Activated CD4-positive, alpha-beta T cell treated with anti-CD3 and anti-CD28 coated beads for 48 hours (primary cell): ENCODE measurements at regions not wholly inside any gene's neighbourhood (a gene's known extent, or its start where the extent isn't known, plus 50 kb on each side); places are given as distances from the start of the nearest gene placed in this dataset.
"Not testable (repeated sequence)": the region's sequence is repeated elsewhere in the genome, so short reads cannot be mapped to it uniquely, and the experiment has no call there.

Experiments used
- DNase-seq: peaks from one replicate; pipeline ENCODE4 v3.0.0-alpha.2; 2020

- DNase-seq = no peak
Observed at GRCh38 chr18:75884728-75885127, 457.2 kb upstream of the SMIM21 start.

GRCh38 chr18:75880925-75881504, 453.5 kb upstream of the SMIM21 start:
- no peak for DNase-seq

DNA sequence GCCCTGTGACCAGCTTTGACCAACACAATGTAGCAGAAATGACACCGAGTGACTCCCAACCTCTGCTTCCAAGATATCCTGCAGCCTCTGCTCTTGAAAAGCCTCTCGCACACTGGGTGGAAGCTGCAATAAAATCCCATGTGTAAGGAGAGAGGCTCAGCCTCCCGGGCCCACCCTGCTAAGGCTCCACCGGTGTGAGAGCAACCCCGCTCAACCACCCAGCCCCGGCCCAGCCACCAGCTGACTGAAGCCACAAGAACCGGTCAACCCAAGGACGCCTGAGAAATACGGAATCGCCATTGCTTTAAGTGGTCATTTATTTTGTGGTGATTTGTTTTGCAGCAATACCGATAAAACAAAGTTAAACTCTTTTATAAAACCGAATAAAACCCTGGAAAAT, 452.8 kb upstream of the SMIM21 start:
- DNase-seq = no peak

DNA sequence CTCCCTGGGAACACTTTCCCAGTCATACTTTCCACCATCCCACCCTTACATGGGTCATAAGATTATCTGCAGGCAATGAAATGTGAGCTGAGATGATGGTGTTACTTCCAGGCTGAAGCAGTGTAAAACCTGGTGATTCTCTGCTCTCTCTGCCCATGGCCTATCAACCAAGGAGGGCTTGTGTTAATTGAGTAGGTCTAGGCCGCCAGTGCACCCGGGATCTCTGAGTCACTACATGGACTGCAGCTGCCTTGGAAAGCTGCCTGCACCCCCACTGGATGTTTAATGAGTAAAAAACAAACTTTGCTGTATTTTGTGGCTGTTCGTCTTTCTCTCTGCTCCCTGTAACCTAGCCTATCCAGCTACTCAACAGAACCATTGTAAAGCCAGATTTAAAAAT, 451.7 kb upstream of the SMIM21 start:
- DNase-seq = no peak

GRCh38 chr18:75875559-75875958, 448.1 kb upstream of the SMIM21 start:
- DNase-seq = no peak

- DNase-seq = no peak
Observed at GRCh38 chr18:75874401-75875089, 447.0 kb upstream of the SMIM21 start.

DNA sequence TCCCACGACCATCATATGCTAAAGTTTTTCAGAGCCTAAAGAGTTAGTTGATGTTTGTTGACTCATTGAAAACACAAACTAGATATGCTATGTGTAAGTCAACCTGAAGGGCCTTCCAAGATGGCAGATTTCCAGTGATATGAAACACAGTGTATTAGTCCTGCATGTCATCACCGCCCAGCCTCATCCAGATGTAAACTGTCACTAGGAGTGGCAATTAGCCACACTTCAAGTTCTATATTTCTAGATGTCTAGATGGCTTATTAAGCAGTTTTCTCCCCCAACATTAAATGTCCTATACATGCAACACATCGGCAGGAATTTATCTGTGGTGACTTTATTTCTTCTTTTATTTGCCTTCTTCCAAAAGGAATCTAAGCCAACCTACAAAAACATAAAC, 444.1 kb upstream of the SMIM21 start:
- no peak for DNase-seq

DNA sequence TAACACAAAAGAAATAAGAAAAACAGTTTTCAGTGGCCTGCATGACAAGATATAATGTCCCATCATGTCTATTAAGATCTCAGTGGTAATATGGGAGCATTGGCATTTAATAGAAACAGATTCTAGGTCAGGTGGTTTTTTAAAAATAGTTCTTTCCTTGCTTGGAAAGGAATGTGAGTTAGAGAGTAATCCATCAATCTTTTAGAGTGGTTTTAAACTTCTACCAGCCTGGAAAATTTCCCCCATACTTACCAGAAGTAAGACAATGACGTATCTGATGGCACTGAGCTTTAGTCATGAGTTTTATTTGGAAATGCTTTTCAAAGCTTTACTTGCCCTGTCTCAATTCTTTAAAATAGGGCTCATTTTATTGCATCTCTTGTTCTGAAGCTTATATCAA, 441.7 kb upstream of the SMIM21 start:
- DNase-seq = no peak

DNA sequence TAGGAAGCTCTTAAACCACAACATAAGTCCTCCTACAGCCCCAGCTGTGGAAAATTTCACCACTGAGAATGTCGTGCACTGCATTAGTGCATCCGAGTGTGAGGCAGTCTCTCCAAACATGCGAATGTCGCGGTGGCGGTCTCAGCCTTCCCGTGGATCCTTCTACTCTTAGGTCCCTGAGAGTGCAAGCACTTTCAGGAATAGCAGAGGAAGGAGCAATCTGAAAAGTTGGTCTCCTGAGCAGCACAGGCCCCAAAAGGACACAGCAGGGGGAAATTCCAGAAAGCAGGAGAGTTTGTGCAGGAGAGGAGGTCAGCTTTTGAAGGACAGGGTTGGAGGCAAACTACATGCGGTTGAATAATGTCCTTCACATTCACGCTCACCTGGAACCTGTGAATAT, 440.5 kb upstream of the SMIM21 start:
- DNase-seq = no peak

DNA sequence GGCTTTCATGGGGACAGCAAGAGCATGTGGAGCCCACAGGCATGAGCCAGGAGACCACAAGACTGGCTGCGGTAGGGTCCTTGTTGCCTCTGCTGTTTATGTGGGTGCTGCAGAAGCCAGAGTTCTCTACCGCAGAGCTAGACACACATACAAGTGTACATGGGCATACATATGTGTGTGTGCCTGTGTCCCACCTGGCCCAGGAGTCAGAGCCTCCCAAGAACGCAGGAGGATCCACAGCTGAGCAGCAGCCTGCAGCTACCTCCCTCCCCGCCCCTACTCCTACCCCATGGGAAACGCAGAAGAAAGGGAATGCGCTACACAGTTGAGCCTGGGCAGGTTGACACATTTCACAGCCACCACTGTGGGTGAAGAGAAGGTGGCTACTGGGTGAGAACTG, 438.1 kb upstream of the SMIM21 start:
- DNase-seq = no peak

DNA sequence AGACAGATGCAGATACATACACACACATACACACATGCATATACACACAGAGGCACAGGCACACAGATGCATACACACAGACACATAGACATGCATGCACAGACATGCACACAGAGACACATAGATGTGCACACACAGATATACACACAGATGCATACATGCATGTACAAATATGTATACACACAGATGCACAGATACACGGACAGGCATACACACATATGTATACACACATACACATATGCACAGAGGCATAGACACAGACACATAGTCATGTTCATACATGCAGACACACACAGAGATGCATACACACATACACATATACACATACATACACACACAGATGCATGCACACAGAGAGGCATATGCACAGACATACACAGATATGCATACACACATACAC, 437.3 kb upstream of the SMIM21 start:
- no peak for DNase-seq

DNA sequence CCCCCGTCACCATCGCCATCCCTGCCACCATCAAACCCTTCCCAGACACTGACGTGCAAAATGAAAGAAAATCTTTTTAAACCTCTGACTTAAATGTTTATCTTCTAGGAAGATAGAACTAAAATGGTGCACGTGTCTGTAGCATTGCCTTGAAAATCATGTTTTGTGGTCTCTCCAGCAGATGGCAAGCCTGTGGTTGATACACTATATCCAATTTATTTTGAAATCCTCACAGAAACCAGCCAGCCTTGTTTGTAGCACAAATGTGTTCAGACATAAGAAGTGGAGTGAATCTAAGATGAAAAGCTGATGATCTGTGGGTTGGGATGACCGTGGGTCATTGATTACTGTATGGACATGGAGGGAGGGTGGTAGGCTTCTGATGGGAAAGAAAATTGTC, 436.2 kb upstream of the SMIM21 start:
- DNase-seq = no peak

GRCh38 chr18:75862458-75862857, 435.0 kb upstream of the SMIM21 start:
- DNase-seq = no peak

GRCh38 chr18:75860166-75860565, 432.7 kb upstream of the SMIM21 start:
- no peak for DNase-seq

DNA sequence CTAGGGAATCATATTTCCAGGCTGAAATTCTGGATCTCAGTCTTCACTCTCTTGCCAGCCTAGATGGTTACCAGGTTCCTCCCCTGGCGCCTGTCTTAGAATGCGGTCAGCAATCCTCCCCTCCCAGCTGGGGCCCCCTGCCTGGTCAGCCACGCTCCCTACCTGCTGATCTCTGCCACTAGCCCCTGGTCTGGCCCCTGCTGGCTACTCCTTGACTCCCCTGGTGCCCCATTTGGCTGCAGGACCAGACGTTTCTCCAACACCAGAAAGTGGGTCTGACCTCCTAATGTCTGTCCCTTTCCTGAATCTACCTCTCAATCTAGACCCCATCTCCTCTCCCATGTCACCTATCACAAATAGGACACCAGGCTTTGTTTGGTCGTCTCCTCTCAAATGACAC, 432.0 kb upstream of the SMIM21 start:
- DNase-seq = no peak

GRCh38 chr18:75858754-75859153, 431.3 kb upstream of the SMIM21 start:
- no peak for DNase-seq

GRCh38 chr18:75857558-75857957, 430.1 kb upstream of the SMIM21 start:
- no peak for DNase-seq

GRCh38 chr18:75854808-75855207, 427.3 kb upstream of the SMIM21 start:
- DNase-seq = no peak

DNA sequence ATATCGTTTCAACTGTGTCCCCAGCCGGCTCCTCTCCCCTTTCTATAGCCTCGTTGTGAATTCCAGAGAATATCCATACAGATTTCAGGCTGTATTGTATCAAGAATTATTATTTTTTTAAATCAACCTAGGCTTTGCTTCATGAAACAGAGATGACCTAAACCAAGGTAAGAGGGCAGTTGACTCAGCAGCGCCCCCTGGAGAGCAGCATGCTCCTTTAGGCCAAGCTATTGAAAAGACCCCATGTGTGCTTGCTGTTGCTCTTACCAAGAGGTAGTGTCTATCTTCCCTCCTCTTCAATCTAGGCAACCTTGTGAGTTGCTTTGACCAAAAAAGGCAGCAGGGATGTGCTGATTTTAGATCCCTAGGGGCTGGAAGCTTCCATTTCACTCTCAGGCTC, 426.7 kb upstream of the SMIM21 start:
- DNase-seq = peak; percentile 48

DNA sequence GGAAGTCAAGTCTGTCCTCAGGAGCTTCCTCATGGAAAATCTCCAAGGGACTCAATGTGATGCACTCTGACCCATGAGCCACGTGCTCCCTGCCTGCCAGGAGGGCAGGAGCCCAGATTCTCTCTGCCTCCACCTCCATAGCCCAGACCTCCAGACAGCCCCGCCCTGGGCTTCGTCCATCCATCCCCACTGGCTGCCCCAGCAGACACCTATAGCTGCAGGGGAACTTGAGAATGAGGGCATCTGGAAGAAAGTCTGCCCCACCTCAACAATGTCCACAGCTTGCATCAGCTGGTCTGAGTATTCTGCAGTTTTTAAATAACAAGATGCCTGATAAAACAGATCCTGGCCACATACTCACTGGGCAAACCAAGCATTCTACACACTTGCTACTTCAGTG, 418.8 kb upstream of the SMIM21 start:
- DNase-seq = no peak

DNA sequence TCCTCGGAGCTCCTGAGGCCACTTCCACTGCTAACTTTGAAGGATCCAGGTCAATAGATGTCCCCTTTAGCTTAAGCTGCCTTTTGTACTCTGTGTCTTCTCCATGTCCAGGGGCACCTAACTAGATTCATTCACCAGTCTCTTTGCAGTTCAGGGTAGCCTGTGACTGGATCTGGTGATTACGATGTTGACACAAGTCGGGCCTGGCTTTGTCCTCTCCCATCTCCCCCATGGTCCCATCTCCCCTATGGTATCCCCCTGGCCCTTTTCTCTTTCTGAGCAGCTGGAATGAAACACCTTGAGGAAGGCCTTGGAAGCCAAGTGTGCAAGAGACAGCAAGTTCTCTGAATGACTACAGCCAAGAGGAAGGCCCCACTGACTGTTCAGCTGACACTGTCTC, 417.9 kb upstream of the SMIM21 start:
- no peak for DNase-seq

DNA sequence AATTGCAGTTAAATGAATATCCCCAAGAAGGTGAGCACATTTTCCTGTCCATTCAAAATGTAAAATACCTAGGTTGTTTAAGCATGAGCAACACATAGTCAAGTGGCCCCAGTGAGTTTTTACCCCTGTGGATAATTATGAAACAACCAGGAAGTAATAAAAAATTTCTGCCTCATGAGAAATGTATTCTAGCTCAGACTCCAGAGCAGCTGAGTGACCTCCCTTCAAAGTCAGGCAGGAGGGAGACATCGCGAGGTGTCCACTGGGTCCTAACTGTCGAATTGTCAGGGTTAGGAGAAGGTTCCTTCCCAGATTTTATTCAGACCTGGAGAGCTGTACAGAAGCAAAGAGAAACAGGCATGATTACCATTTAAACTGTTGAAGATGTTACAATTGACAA, 416.6 kb upstream of the SMIM21 start:
- no peak for DNase-seq

GRCh38 chr18:75840131-75840530, 412.6 kb upstream of the SMIM21 start:
- DNase-seq = no peak

DNA sequence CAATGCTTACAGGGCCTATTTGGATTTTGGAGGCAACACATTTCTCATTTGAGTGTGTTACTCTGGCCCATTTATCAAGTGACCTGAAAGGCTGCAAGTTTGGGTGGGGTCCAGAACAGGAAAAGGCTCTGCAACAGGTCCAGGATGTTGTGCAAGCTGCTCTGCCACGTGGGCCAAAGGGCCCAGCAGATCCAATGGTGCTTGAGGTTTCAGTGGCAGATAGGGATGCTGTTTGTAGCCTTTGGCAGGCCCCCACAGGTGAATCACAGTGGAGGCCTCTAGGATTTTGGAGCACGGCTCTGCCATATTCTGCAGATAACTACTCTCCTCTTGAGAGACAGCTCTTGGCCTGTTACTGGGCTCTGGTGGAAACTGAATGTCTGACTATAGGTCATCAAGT, 412.2 kb upstream of the SMIM21 start:
- DNase-seq = not testable (repeated sequence)

- DNase-seq = no peak
Observed at GRCh38 chr18:75839041-75839440, 411.5 kb upstream of the SMIM21 start.
